ENCODE measurements at regions not wholly inside any gene's neighbourhood (a gene's known extent, or its start where the extent isn't known, plus 50 kb on each side); places are given as distances from the start of the nearest gene placed in this dataset.

DNA sequence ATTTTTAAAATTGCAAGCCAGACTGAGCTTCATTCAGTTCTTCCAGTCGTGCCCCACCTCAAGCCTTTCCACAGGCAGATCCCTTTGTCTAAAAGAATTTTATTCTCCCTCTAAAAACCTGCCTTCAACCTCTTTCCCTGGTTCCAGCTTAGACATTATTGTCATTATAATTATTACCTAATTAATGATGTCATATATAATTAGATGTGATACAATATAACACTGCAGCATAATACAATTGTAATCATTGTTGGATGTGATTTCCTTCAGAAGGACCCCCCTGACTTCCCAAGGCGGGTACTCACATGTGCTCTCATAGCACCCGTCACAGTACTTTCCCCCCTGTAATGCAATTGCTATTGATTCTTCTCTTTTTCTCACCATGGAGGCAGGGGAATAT, 88.6 kb downstream of the GPAM start:
- H3K4me3 ChIP-seq (ENCODE audit: low read depth, low read length) = no peak overlapping the region
- TF ChIP-seq, protein P1, sequence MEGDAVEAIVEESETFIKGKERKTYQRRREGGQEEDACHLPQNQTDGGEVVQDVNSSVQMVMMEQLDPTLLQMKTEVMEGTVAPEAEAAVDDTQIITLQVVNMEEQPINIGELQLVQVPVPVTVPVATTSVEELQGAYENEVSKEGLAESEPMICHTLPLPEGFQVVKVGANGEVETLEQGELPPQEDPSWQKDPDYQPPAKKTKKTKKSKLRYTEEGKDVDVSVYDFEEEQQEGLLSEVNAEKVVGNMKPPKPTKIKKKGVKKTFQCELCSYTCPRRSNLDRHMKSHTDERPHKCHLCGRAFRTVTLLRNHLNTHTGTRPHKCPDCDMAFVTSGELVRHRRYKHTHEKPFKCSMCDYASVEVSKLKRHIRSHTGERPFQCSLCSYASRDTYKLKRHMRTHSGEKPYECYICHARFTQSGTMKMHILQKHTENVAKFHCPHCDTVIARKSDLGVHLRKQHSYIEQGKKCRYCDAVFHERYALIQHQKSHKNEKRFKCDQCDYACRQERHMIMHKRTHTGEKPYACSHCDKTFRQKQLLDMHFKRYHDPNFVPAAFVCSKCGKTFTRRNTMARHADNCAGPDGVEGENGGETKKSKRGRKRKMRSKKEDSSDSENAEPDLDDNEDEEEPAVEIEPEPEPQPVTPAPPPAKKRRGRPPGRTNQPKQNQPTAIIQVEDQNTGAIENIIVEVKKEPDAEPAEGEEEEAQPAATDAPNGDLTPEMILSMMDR (IDR thresholded peaks at IDR 0.05; ENCODE audit: borderline replicate concordance, insufficient read depth, low read depth, low read length) = no peak

DNA sequence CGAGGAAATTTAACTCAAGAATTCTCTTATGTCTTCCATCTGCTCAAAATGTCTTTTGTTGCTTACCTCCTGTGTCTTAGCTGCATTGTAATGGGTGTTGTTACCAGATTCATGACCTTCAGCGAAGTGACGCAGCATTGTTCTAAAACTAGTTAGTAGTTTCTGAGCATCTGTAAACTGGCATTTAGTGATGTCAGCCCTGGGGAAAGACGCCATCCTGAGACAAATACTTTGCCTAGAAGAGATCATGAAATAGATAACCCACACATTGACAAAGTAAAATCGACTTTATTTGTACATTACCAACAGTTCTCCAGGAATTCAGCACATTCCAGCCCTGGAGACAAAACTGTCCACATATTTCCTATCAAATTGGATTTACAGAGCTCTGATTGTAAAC, 87.8 kb downstream of the GPAM start:
- TF ChIP-seq, protein P1 (IDR thresholded peaks at IDR 0.05; ENCODE audit: borderline replicate concordance, insufficient read depth, low read depth, low read length) = no peak
- no peak overlapping the region for H3K4me3 ChIP-seq (ENCODE audit: low read depth, low read length)

- TF ChIP-seq, protein P1 (IDR thresholded peaks at IDR 0.05; ENCODE audit: borderline replicate concordance, insufficient read depth, low read depth, low read length) = no peak
- no peak overlapping the region for H3K4me3 ChIP-seq (ENCODE audit: low read depth, low read length)
Measured at GRCh38 chr10:112098682-112099081, 84.9 kb downstream of the GPAM start.
